GM04503 (cell line): ENCODE measurements at regions not wholly inside any gene's neighbourhood (a gene's known extent, or its start where the extent isn't known, plus 50 kb on each side); places are given as distances from the start of the nearest gene placed in this dataset.

Experiments used
- DNase-seq: peaks from one replicate; pipeline ENCODE4 v3.0.0-alpha.2; 2012; ENCODE audit warnings: low read depth

DNA sequence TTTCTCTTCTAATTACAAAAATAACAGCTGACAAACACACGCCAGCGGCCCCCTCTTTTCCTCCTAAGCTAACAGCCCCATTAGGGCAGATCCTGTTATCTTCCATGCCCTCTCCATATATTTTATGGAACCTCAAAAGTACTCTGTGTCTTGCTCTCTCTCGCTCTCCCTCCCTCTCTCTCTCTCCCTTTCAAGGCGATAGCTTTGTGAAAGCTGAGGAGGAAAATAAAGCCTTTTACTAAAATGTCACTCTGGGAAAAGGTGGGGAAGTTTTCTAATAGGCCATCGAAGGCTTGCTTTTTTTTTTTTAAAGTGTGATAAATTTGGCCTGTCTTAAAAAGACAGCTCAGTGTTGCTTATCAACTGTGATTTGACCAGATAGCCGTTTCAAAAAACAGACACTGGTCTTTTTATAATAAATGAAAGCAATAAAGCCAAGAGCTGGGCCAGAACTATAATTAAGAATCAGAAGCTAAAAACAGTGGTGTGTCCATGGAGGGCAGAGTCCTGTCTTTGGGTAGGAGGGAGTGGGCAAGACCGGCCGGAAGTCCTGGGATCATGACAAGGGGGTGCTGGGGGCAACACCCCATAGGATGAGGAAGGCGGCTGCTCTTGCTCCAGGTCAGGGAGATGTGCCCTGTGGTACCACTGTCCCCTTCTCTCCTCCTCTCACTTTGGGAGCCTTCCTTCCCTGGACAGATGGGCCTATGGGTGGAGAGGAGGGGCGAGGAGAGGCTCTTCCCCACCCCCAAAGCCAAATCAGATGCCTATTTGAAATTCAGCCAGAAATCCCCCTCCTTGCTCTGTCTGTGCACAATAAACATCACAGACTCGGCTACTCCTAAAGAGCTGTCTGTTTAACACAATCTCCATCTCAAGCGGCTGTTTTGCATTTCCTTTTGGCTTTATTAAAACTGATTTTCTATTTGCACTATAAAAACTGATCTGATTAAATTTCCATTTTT is 267.2 kb downstream of the BUD13 start:
- no peak for DNase-seq

GRCh38 chr11:116504541-116505297 is 268.1 kb downstream of the BUD13 start:
- DNase-seq, result no peak

DNA sequence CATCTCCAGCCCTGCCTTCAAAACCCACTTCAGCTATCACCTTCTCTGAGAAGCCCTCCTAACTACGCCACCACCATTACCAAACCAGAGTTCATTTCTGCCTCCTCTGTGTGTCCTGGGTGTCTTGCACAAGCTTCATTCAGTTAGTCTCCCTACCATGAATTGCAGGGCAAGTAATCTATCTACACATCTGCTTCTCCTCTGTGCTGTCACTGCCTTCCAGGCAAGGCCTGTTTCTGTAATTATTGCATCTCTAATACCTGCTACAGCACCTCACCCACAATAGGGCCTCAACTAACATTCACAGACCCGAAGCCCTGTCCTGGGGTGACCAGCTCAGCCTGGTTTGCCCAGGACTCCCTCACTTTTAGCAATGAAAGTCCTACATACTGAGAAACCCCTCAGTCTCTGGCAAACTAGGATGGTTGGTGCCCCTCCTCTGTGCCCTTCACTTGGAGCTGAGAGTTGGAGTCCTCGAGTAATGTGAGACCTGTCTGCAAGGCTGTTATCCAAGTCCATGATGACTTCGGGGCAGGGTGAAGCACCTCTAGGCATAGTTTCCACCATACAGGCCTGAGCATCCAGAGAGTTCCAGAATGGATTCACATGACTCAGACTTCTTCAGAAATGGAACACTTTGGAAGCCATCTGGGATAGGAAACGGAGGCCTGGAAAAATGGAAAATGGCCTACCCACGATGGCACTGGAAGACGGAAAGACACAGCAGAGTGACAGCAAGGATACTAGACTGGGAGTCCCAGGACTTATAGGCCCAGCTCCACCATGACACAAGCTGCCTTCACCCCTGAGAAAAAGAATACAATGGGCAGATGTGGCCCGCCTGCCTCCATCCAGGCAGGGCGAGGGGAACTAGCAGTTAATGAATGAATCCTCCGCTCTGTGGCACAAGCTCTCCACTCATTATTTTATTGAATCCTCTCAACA is 269.3 kb downstream of the BUD13 start:
- DNase-seq, result no peak

GRCh38 chr11:116502641-116503061 is 270.1 kb downstream of the BUD13 start:
- no peak for DNase-seq

DNA sequence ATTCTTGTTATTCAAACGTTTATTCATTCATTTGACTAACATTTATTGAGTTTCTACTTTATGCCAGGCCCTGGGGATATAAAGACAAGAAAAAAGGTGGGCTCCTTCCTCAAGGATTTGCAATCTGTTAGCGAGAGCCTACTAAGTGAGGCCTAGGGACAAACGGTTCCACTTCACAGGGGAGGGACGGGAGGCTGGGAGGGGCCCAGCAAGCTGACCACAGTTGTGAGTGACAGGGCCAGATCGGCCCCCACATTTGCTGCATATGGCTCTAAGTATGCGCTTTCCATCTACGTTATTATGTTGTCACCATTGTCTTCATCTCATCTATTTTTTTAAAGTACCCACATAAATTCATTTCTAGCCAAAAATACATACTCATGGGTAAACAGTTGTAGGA is 271.1 kb downstream of the BUD13 start:
- DNase-seq, result no peak

- DNase-seq, result no peak
Measured at GRCh38 chr11:116500947-116501602, 271.7 kb downstream of the BUD13 start.

DNA sequence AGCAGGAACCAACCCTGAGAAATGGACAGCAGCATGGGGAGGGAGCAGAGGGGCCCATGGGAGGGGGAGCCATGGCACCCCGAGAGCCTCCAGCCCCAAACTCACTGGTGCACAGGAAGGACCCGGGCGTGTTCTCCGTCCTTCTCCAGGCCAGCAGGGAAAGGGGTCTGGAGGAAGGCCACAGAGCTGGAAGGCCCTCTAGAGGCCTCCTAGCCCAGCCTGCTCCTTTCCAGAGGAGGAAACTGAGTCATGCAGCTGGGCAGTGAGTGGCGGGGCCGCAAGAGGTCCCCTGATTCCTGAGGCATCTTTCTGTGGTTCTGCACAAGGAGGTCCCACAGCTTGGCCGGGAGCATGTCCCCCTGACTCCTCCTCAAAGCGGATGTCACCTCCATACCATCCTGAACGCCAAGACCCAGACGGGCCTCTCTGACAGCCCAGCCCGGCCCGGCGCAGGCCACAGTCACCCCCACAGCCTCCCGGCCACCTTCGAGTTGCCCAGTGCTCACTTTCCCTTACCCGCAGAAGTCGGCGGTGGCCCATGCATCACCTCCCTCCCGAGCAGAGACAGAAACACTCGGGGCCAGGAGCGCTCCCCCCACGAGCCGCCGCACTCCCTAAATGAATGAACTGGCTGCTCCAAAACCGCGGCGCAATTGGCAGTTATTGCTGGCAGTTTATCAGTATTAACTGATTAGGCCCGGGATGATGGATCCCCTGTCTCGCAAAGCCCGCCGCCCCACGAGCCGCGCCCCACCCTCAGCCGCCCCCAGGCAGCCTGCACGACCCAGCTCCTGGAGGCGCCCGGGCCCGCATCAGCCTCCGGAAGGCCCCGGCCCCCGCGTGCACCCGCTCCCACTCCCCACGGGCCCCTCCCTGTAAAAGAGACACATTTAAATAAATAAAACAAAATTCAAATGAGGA is 272.5 kb downstream of the BUD13 start:
- no peak for DNase-seq

GRCh38 chr11:116499396-116500003 is 273.3 kb downstream of the BUD13 start:
- no peak for DNase-seq

DNA sequence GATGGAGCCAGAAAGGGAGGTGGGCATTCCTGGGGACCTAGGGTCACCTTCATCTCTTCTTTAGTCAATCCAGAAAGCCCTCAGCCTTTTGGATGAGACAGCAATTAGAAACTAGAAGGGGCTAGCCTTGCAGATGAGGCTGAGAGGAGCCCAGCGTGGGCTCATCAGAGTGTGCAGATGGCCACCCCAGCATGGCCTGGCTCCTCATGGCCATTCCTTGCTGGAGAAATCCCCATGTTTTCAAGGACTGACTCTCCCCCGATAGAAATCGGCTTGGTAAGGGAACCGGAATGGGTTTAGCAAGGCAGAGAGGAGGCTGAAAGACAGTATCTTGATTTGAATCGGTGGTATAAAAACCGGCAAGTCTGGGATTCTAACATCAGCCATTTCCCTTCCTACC is 274.6 kb downstream of the BUD13 start:
- DNase-seq, result no peak

- DNase-seq, result no peak
Measured at GRCh38 chr11:116492600-116492999, 280.2 kb downstream of the BUD13 start.

DNA sequence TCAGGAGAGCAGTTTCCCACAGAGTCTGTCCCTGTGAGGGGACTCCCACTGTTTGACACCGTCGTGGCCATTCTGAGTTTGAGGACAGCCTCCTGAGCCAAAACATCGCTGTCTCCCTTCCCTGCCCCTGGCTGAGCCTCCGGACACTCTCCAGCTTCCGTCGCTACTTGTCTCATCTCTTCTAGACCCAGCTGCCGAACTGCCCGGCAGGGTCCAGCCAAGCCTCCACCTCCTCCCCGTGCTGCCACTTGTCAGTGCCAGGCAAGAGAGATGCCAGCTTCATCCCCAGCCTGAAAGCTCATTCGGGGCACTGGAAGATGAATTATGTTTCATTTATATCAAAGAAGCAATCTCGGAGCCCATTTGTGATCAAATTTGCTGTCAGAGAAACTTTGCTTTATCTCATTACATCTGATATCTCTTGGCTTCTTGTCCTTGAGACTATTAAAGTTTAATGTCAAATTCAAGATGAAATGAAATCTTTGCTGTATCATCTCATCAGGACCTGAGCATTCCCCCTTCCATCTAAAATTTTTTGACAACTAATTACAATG is 283.9 kb downstream of the BUD13 start:
- no peak for DNase-seq

- no peak for DNase-seq
Measured at GRCh38 chr11:116485425-116485824, 287.4 kb downstream of the BUD13 start.

DNA sequence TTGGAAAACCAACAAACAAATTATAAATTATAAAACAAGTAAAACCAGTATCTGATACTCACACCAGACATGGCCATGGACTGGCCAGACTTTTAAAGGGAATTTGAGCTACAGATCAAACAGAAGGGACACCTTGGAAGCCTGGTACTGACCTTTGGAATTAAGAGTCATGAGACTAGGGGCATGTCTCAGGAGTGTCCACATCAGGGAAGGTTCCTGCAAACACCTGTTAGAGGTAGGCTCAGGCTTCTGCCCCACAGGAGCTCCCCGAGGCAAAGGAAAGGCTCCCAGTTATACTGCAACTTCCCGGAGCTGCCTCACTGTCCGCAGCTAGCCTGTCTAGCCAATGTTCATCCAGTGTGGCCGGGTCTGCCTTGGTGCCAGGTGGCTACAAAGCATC is 290.1 kb downstream of the BUD13 start:
- DNase-seq, result no peak

DNA sequence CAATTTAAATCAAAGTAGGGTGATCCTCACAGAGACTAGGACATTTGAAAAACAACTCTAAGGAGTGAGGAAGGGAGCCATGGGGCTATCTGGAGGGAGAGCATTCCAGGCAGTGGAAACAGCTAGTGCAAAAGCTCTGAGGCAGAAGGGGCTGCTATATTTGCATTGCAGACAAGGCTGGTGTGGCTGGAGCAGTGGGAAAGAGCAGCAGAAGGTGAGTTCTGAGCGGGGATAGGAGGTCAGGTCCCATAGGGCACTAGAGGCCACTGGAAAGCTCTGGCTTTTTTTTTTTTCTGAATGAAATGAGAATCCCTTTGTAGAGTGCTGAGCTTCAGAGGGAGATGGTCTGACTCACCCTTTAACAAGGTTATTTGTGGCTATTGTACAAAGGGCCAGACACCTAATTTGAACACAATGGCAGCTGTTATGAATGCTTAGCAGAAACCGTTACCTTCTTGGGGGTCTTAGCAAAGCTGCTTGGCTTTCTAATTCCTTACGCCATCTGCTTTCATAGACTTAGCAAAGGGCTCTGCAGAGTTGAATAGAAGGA is 291.6 kb downstream of the BUD13 start:
- DNase-seq, result no peak

- DNase-seq, result no peak
Measured at GRCh38 chr11:116478669-116479668, 293.8 kb downstream of the BUD13 start.

- DNase-seq, result no peak
Measured at GRCh38 chr11:116478205-116478604, 294.6 kb downstream of the BUD13 start.

- DNase-seq, result no peak
Measured at GRCh38 chr11:116473790-116474346, 298.9 kb downstream of the BUD13 start.
